ENCODE measurements at regions not wholly inside any gene's neighbourhood (a gene's known extent, or its start where the extent isn't known, plus 50 kb on each side); places are given as distances from the start of the nearest gene placed in this dataset.

GRCh38 chr4:156100651-156101050 lies 147.0 kb upstream of the CTSO start:
- no peak for TF ChIP-seq EZH2phosphoT487 (conservative IDR thresholded peaks at IDR 0.05; ENCODE audit: low read length)
- TF ChIP-seq CTCF (IDR thresholded peaks at IDR 0.05; ENCODE audit: insufficient read depth, low read length, poor library complexity, severe bottlenecking): no peak
